ENCODE measurements at regions not wholly inside any gene's neighbourhood (a gene's known extent, or its start where the extent isn't known, plus 50 kb on each side); places are given as distances from the start of the nearest gene placed in this dataset.

GRCh38 chr2:58950795-58951462 is 709.8 kb upstream of the FANCL start:
- TF ChIP-seq CTCF (IDR thresholded peaks at IDR 0.05) (no peak), POLR2A (IDR thresholded peaks at IDR 0.05) (no peak)

Measured in Peyer's patch (tissue), 4 donors.